ENCODE measurements at regions not wholly inside any gene's neighbourhood (a gene's known extent, or its start where the extent isn't known, plus 50 kb on each side); places are given as distances from the start of the nearest gene placed in this dataset.

GRCh38 chr5:13566871-13567339 is 377.6 kb downstream of the DNAH5 start:
- DNase-seq = no peak

GRCh38 chr5:13558408-13558807 is 386.1 kb downstream of the DNAH5 start:
- no peak for DNase-seq

GRCh38 chr5:13553896-13554295 is 390.6 kb downstream of the DNAH5 start:
- DNase-seq = peak; percentile 9

- DNase-seq = no peak
These were observed 392.1 kb downstream of the DNAH5 start for GRCh38 chr5:13552361-13552760.

GRCh38 chr5:13551645-13552044 is 392.8 kb downstream of the DNAH5 start:
- DNase-seq = no peak

GRCh38 chr5:13540168-13540750 is 404.2 kb downstream of the DNAH5 start:
- DNase-seq = no peak

- DNase-seq = no peak
These were observed 407.6 kb downstream of the DNAH5 start for GRCh38 chr5:13536933-13537332.

- DNase-seq = no peak
These were observed 410.7 kb downstream of the DNAH5 start for GRCh38 chr5:13533833-13534232.

- no peak for DNase-seq
These were observed 415.2 kb downstream of the DNAH5 start for GRCh38 chr5:13529300-13529699.

GRCh38 chr5:13524936-13525335 is 419.6 kb downstream of the DNAH5 start:
- DNase-seq = no peak

- DNase-seq = no peak
These were observed 425.4 kb downstream of the DNAH5 start for GRCh38 chr5:13519131-13519530.

- DNase-seq = no peak
These were observed 428.3 kb downstream of the DNAH5 start for GRCh38 chr5:13516195-13516594.

GRCh38 chr5:13511442-13511841 is 433.0 kb downstream of the DNAH5 start:
- no peak for DNase-seq

- DNase-seq = no peak
These were observed 433.9 kb downstream of the DNAH5 start for GRCh38 chr5:13510616-13511015.

- DNase-seq = no peak
These were observed 435.9 kb downstream of the DNAH5 start for GRCh38 chr5:13508559-13508958.

- no peak for DNase-seq
These were observed 439.2 kb downstream of the DNAH5 start for GRCh38 chr5:13505326-13505725.

- DNase-seq = no peak
These were observed 441.5 kb downstream of the DNAH5 start for GRCh38 chr5:13503017-13503416.

GRCh38 chr5:13501176-13501575 is 443.3 kb downstream of the DNAH5 start:
- DNase-seq = no peak

- DNase-seq = no peak
These were observed 446.2 kb downstream of the DNAH5 start for GRCh38 chr5:13498279-13498678.

- no peak for DNase-seq
These were observed 456.1 kb downstream of the DNAH5 start for GRCh38 chr5:13488254-13488931.

GRCh38 chr5:13480834-13481233 is 463.7 kb downstream of the DNAH5 start:
- DNase-seq = no peak

- DNase-seq = peak; percentile 31
These were observed 465.5 kb downstream of the DNAH5 start for GRCh38 chr5:13478831-13479465.

GRCh38 chr5:13477118-13477737 is 467.3 kb downstream of the DNAH5 start:
- DNase-seq = no peak

GRCh38 chr5:13472842-13473241 is 471.6 kb downstream of the DNAH5 start:
- DNase-seq = no peak
